ENCODE measurements at regions not wholly inside any gene's neighbourhood (a gene's known extent, or its start where the extent isn't known, plus 50 kb on each side); places are given as distances from the start of the nearest gene placed in this dataset.

GRCh38 chr7:126163647-126164046 lies 1089.1 kb downstream of the GRM8 start:
- no peak for TF ChIP-seq POLR2A (IDR thresholded peaks at IDR 0.05; ENCODE audit: low read depth, low read length)
- TF ChIP-seq POLR2AphosphoS5 (IDR thresholded peaks at IDR 0.05; ENCODE audit: low read depth, low read length) = no peak
- TF ChIP-seq TAF1 (IDR thresholded peaks at IDR 0.05; ENCODE audit: borderline replicate concordance, low read depth, low read length) = no peak
